SK-N-SH (cell line): ENCODE measurements at regions not wholly inside any gene's neighbourhood (a gene's known extent, or its start where the extent isn't known, plus 50 kb on each side); places are given as distances from the start of the nearest gene placed in this dataset.

Source experiments
- CTCF ChIA-PET: fragments of 300-600, 350-600 bp; formaldehyde crosslinking; extraction: SDS; loops from one replicate; lab custom pipeline; 2021; lab: Yijun Ruan, JAX
- POLR2A ChIA-PET: fragments of 350-600 bp; sonication (Branson Sonifier 250); formaldehyde crosslinking; extraction: SDS; loops from one replicate; lab custom pipeline; 2020; ENCODE audit warnings: antibody characterized with exemption, inconsistent platforms; lab: Yijun Ruan, JAX
- DNase-seq: peaks from one replicate; pipeline ENCODE4 v3.0.0; 2012
- H2AFZ ChIP-seq: fragments of 200-600 bp; sonication (generic); 2 replicates; pipeline ENCODE4 v1.8.1; 2016; ENCODE audit warnings: antibody characterized with exemption, mild to moderate bottlenecking, low read depth
- H3F3A ChIP-seq: fragments of 200-600 bp; sonication (generic); replicated peaks from 2 replicates; pipeline ENCODE3; 2016; ENCODE audit warnings: antibody characterized with exemption, mild to moderate bottlenecking; ENCODE audit not compliant: insufficient read depth
- H3K27ac ChIP-seq, 2 experiments: fragments of 200-500 bp in 1 of 2; fragments of 200-600 bp in 1 of 2; sonication (Bioruptor generic) in 1 of 2; sonication (generic), shearing (Covaris generic) in 1 of 2; 2 replicates each; pipeline versions ENCODE4 v1.5.1 to v1.6.1; 2014 to 2016; ENCODE audit warnings: low read depth in 2 of 2, inconsistent platforms in 1 of 2, low read length in 1 of 2, mild to moderate bottlenecking in 1 of 2, mixed read lengths in 1 of 2
- H3K27me3 ChIP-seq: fragments of 200-600 bp; sonication (generic), shearing (Covaris generic); 2 replicates; pipeline ENCODE4 v1.6.1; 2016; ENCODE audit warnings: mixed run types; ENCODE audit not compliant: insufficient read depth
- H3K36me3 ChIP-seq, 2 experiments: fragments of 200-500 bp in 1 of 2; fragments of 200-600 bp in 1 of 2; sonication (Bioruptor generic) in 1 of 2; sonication (generic) in 1 of 2; replicated peaks in 1 of 2; 2 replicates each; pipeline versions ENCODE3 to v1.5.1; 2014 to 2016; ENCODE audit warnings: low read length in 1 of 2, mild to moderate bottlenecking in 1 of 2; ENCODE audit not compliant: insufficient read depth in 2 of 2, control insufficient read depth in 1 of 2
- H3K4me1 ChIP-seq, 2 experiments: fragments of 200-500 bp in 1 of 2; fragments of 200-600 bp in 1 of 2; sonication (Bioruptor generic) in 1 of 2; sonication (generic), shearing (Covaris generic) in 1 of 2; 2 replicates each; pipeline versions ENCODE4 v1.5.1 to v1.6.1; 2014 to 2016; ENCODE audit warnings: low read depth in 1 of 2, low read length in 1 of 2, mixed run types in 1 of 2; ENCODE audit not compliant: insufficient read depth in 2 of 2, control insufficient read depth in 1 of 2
- H3K4me2 ChIP-seq: fragments of 200-600 bp; sonication (generic), shearing (Covaris generic); 2 replicates; pipeline ENCODE4 v1.6.1; 2017; ENCODE audit warnings: mixed run types
- H3K4me3 ChIP-seq, 2 experiments: fragments of 200-500 bp in 1 of 2; fragments of 200-600 bp in 1 of 2; sonication (Bioruptor generic) in 1 of 2; sonication (generic), shearing (Covaris generic) in 1 of 2; 2 replicates each; pipeline versions ENCODE4 v1.5.1 to v1.8.1; 2014 to 2016; ENCODE audit warnings: low read depth in 2 of 2, inconsistent platforms in 1 of 2, low read length in 1 of 2, mild to moderate bottlenecking in 1 of 2, mixed read lengths in 1 of 2, moderate library complexity in 1 of 2
- H3K79me2 ChIP-seq: fragments of 200-600 bp; sonication (generic); 2 replicates; pipeline ENCODE4 v1.8.1; 2017; ENCODE audit warnings: mild to moderate bottlenecking; ENCODE audit not compliant: insufficient read depth
- H3K9ac ChIP-seq: fragments of 200-600 bp; sonication (generic); 2 replicates; pipeline ENCODE4 v1.6.1; 2017; ENCODE audit warnings: mixed run types
- H3K9me2 ChIP-seq: fragments of 200-600 bp; sonication (generic); 2 replicates; pipeline ENCODE4 v1.6.1; 2017; ENCODE audit warnings: mixed run types
- H3K9me3 ChIP-seq: fragments of 200-600 bp; sonication (generic); 2 replicates; pipeline ENCODE4 v1.6.1; 2017; ENCODE audit warnings: mixed run types, mild to moderate bottlenecking, moderate library complexity
- H4K20me1 ChIP-seq: fragments of 200-600 bp; sonication (generic); 2 replicates; pipeline ENCODE4 v1.6.1; 2017; ENCODE audit warnings: mild to moderate bottlenecking, mixed run types; ENCODE audit not compliant: insufficient read depth
- CHD2 ChIP-seq: fragments of 150-350 bp; IDR thresholded peaks from 2 replicates; pipeline ENCODE4 v1.6.1; 2018; ENCODE audit warnings: low read length; ENCODE audit not compliant: partially characterized antibody
- EP300 ChIP-seq, 2 experiments: IDR thresholded peaks; 2 replicates each; pipeline versions ENCODE4 v1.4.0 to v1.6.1; 2012; ENCODE audit warnings: borderline replicate concordance in 1 of 2, low read depth in 1 of 2, low read length in 1 of 2
- FOXJ3 ChIP-seq: sonication (generic); formaldehyde crosslinking; IDR thresholded peaks from 2 replicates; pipeline ENCODE4 v1.5.1; 2020; ENCODE audit warnings: mild to moderate bottlenecking, missing genetic modification reagents
- FOXM1 ChIP-seq: IDR thresholded peaks from 2 replicates; pipeline ENCODE4 v1.4.0; 2012; ENCODE audit warnings: low read depth, mild to moderate bottlenecking
- IRF3 ChIP-seq: fragments of 150-350 bp; IDR thresholded peaks from 2 replicates; pipeline ENCODE4 v1.6.1; 2016; ENCODE audit warnings: mild to moderate bottlenecking, low read depth, low read length
- MXI1 ChIP-seq: IDR thresholded peaks from 2 replicates; pipeline ENCODE4 v1.6.1; 2012; ENCODE audit warnings: mild to moderate bottlenecking, low read depth, low read length, improper control_type of control experiment
- NFIC ChIP-seq: IDR thresholded peaks from 2 replicates; pipeline ENCODE4 v1.4.0; 2012; ENCODE audit warnings: borderline replicate concordance
- POLR2AphosphoS5 ChIP-seq: IDR thresholded peaks from 2 replicates; pipeline ENCODE4 v1.6.1; 2012; ENCODE audit warnings: low read depth, low read length
- RAD21 ChIP-seq: IDR thresholded peaks from 2 replicates; pipeline ENCODE4 v1.6.1; 2012; ENCODE audit warnings: mild to moderate bottlenecking, low read length
- RCOR1 ChIP-seq: fragments of 150-350 bp; IDR thresholded peaks from 2 replicates; pipeline ENCODE4 v1.6.1; 2017; ENCODE audit warnings: antibody characterized with exemption, low read length
- RXRA ChIP-seq: IDR thresholded peaks from 2 replicates; pipeline ENCODE4 v1.4.0; 2012; ENCODE audit warnings: low read depth, mild to moderate bottlenecking, borderline replicate concordance
- SIN3A ChIP-seq: IDR thresholded peaks from 2 replicates; pipeline ENCODE4 v1.6.1; 2012; ENCODE audit warnings: low read depth, mild to moderate bottlenecking, low read length, moderate library complexity, borderline replicate concordance
- SMC3 ChIP-seq: IDR thresholded peaks from 2 replicates; pipeline ENCODE4 v1.6.1; 2012; ENCODE audit warnings: low read depth, low read length, improper control_type of control experiment
- TCF12 ChIP-seq: IDR thresholded peaks from 2 replicates; pipeline ENCODE4 v1.4.0; 2012
- WGBS: methylation state at CpG from one replicate; pipeline ENCODE4 v1.1.6; 2017; ENCODE audit warnings: low lambda C conversion rate; 5-methylcytosine and 5-hydroxymethylcytosine counted together
- TF ChIP-seq, protein P1 (sequence below): fragments of 200-600 bp; sonication (generic); IDR thresholded peaks from 2 replicates; pipeline ENCODE4 v1.6.1; 2017; ENCODE audit warnings: antibody characterized with exemption, mild to moderate bottlenecking, moderate library complexity
- TF ChIP-seq, protein P2 (sequence below): IDR thresholded peaks from 2 replicates; pipeline ENCODE4 v1.4.0; 2012; ENCODE audit warnings: low read depth, borderline replicate concordance
- TF ChIP-seq, protein P3 (sequence below): IDR thresholded peaks from 2 replicates; pipeline ENCODE4 v1.6.1; 2012; ENCODE audit warnings: mild to moderate bottlenecking, low read depth, low read length, moderate library complexity
- TF ChIP-seq, protein P4 (sequence below): IDR thresholded peaks from 2 replicates; pipeline ENCODE4 v1.4.0; 2012; ENCODE audit warnings: low read depth
- TF ChIP-seq, protein P5 (sequence below): fragments of 150-350 bp; IDR thresholded peaks from 2 replicates; pipeline ENCODE4 v1.6.1; 2017; ENCODE audit warnings: antibody characterized with exemption, low read length, low read depth, borderline replicate concordance

DNA sequence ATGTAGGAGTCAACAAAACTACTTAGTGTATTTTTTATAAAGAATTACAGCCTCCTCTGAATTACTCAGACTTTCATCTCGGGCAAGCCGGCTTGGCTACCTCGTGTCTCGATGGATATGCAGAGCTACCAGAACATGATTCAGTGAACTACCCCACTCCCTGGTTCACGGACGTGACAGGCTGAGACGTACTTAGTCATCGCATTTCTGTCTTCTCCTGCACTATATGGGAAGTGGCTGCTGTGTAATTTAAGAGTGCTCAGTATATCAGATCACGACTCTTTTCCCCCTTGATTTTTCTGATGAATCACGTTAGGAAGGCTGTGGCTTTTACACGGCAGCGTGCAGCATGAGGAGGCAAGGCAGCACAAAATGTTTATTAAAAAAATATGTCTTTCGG, 302.7 kb upstream of the ZFP64 start:
- H3K4me2 ChIP-seq: peak overlapping the region; percentile 34; the same call in 1 of the 2 replicates
- H3K4me1 ChIP-seq: peaks cover 0 to 7% of the 10 kb centered on the region in 2 experiments; a peak in 2 of 4 replicates
- peak overlapping the region; percentile 47; the same call in 1 of the 2 replicates for H3K9ac ChIP-seq
- no peaks in the 10 kb centered on the region for H4K20me1 ChIP-seq
- 19% methylated on average over 13 of the region's 13 CpGs for WGBS
- DNase-seq: no peak
- H3K36me3 ChIP-seq: no peaks in the 10 kb centered on the region
- H2AFZ ChIP-seq: no peak overlapping the region
- no peaks in the 10 kb centered on the region for H3K9me2 ChIP-seq
- peak overlapping the region in 1 of 2 experiments; percentile 75; a peak in 2 of 4 replicates for H3K27ac ChIP-seq
- no peaks in the 10 kb centered on the region for H3K79me2 ChIP-seq
- CTCF ChIA-PET: no interaction called here
- no peak overlapping the region for H3K4me3 ChIP-seq
- H3F3A ChIP-seq: peaks cover 20% of the 10 kb centered on the region
- TF ChIP-seq FOXJ3 (no peak), RCOR1 (no peak), RAD21 (no peak), POLR2AphosphoS5 (no peak), SMC3 (no peak), RXRA (no peak), EP300 (IDR thresholded peaks at IDR 0.05; ENCODE audit: borderline replicate concordance in 1 of 2, low read depth in 1 of 2, low read length in 1 of 2) (no peak), SIN3A (no peak), TCF12 (no peak), CHD2 (no peak), MXI1 (no peak), FOXM1 (no peak), IRF3 (no peak), NFIC (no peak)
- TF ChIP-seq, protein P1, sequence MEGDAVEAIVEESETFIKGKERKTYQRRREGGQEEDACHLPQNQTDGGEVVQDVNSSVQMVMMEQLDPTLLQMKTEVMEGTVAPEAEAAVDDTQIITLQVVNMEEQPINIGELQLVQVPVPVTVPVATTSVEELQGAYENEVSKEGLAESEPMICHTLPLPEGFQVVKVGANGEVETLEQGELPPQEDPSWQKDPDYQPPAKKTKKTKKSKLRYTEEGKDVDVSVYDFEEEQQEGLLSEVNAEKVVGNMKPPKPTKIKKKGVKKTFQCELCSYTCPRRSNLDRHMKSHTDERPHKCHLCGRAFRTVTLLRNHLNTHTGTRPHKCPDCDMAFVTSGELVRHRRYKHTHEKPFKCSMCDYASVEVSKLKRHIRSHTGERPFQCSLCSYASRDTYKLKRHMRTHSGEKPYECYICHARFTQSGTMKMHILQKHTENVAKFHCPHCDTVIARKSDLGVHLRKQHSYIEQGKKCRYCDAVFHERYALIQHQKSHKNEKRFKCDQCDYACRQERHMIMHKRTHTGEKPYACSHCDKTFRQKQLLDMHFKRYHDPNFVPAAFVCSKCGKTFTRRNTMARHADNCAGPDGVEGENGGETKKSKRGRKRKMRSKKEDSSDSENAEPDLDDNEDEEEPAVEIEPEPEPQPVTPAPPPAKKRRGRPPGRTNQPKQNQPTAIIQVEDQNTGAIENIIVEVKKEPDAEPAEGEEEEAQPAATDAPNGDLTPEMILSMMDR: no peak
- TF ChIP-seq, protein P2, sequence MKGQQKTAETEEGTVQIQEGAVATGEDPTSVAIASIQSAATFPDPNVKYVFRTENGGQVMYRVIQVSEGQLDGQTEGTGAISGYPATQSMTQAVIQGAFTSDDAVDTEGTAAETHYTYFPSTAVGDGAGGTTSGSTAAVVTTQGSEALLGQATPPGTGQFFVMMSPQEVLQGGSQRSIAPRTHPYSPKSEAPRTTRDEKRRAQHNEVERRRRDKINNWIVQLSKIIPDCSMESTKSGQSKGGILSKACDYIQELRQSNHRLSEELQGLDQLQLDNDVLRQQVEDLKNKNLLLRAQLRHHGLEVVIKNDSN: no peak
- TF ChIP-seq, protein P3, sequence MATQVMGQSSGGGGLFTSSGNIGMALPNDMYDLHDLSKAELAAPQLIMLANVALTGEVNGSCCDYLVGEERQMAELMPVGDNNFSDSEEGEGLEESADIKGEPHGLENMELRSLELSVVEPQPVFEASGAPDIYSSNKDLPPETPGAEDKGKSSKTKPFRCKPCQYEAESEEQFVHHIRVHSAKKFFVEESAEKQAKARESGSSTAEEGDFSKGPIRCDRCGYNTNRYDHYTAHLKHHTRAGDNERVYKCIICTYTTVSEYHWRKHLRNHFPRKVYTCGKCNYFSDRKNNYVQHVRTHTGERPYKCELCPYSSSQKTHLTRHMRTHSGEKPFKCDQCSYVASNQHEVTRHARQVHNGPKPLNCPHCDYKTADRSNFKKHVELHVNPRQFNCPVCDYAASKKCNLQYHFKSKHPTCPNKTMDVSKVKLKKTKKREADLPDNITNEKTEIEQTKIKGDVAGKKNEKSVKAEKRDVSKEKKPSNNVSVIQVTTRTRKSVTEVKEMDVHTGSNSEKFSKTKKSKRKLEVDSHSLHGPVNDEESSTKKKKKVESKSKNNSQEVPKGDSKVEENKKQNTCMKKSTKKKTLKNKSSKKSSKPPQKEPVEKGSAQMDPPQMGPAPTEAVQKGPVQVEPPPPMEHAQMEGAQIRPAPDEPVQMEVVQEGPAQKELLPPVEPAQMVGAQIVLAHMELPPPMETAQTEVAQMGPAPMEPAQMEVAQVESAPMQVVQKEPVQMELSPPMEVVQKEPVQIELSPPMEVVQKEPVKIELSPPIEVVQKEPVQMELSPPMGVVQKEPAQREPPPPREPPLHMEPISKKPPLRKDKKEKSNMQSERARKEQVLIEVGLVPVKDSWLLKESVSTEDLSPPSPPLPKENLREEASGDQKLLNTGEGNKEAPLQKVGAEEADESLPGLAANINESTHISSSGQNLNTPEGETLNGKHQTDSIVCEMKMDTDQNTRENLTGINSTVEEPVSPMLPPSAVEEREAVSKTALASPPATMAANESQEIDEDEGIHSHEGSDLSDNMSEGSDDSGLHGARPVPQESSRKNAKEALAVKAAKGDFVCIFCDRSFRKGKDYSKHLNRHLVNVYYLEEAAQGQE: no peak
- TF ChIP-seq, protein P4, sequence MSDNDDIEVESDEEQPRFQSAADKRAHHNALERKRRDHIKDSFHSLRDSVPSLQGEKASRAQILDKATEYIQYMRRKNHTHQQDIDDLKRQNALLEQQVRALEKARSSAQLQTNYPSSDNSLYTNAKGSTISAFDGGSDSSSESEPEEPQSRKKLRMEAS: no peak
- TF ChIP-seq, protein P5, sequence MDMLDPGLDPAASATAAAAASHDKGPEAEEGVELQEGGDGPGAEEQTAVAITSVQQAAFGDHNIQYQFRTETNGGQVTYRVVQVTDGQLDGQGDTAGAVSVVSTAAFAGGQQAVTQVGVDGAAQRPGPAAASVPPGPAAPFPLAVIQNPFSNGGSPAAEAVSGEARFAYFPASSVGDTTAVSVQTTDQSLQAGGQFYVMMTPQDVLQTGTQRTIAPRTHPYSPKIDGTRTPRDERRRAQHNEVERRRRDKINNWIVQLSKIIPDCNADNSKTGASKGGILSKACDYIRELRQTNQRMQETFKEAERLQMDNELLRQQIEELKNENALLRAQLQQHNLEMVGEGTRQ: no peak
- POLR2A ChIA-PET: no interaction called here
- no peaks in the 10 kb centered on the region for H3K27me3 ChIP-seq
- H3K9me3 ChIP-seq: no peaks in the 10 kb centered on the region
